Ovary (tissue), 7 donors: ENCODE measurements at regions not wholly inside any gene's neighbourhood (a gene's known extent, or its start where the extent isn't known, plus 50 kb on each side); places are given as distances from the start of the nearest gene placed in this dataset.

Experiments used
- DNase-seq, 5 donors: peaks; one replicate each; pipeline ENCODE4 v3.0.0-alpha.2; 2019 to 2020
- H3K27ac ChIP-seq, 2 donors: fragments of 200-600 bp; one replicate each; pipeline versions ENCODE4 v1.5.1 to v1.8.0; 2019 to 2022
- H3K27me3 ChIP-seq: fragments of 200-600 bp; one replicate; pipeline ENCODE4 v1.8.0; 2022
- H3K36me3 ChIP-seq: fragments of 200-600 bp; sonication (generic); one replicate; pipeline ENCODE4 v1.5.1; 2019
- H3K4me1 ChIP-seq: one replicate; pipeline ENCODE4 v1.8.1; 2013; ENCODE audit warnings: mild to moderate bottlenecking, moderate library complexity; ENCODE audit not compliant: insufficient read depth
- H3K4me3 ChIP-seq: fragments of 200-600 bp; sonication (generic); one replicate; pipeline ENCODE4 v1.5.1; 2017
- H3K9me3 ChIP-seq, 2 donors: fragments of 200-600 bp in 1 of 2; sonication (generic) in 1 of 2; one replicate each; pipeline versions ENCODE4 v1.5.1 to v1.8.1; 2013 to 2019; ENCODE audit warnings: mild to moderate bottlenecking in 1 of 2, moderate library complexity in 1 of 2
- EP300 ChIP-seq: sonication (generic); formaldehyde crosslinking; IDR thresholded peaks from one replicate; pipeline ENCODE4 v1.6.1; 2017; ENCODE audit warnings: antibody characterized with exemption
- POLR2A ChIP-seq: fragments of 450-650 bp; IDR thresholded peaks from one replicate; pipeline ENCODE4 v1.6.1; 2017; ENCODE audit warnings: antibody characterized with exemption, mild to moderate bottlenecking, moderate library complexity
- WGBS, 3 donors: extraction: QIAGEN DNeasy Blood & Tissue Kit in 1 of 3; methylation state at CpG; one replicate each; pipeline versions ENCODE4 v1.1.5 to v1.1.7; 2013 to 2017; 5-methylcytosine and 5-hydroxymethylcytosine counted together
- intact Hi-C, 4 donors: fragments of 100-400 bp; cut with DNase I; formaldehyde crosslinking; loops; one replicate each; pipeline versions ENCODE4 v1.11.0 to v1.15.1; 2022 to 2023
- TF ChIP-seq, protein P1 (sequence below), 3 donors: fragments of 450-650 bp in 2 of 3; fragments of 200-600 bp in 1 of 3; IDR thresholded peaks; one replicate each; pipeline versions ENCODE4 v1.5.1 to v1.8.0; 2016 to 2022; ENCODE audit warnings: antibody characterized with exemption in 3 of 3, mild to moderate bottlenecking in 1 of 3
- donor health status: DM: no; HTN: no; CAD: no; lungs with moderate emphysema.
- donor health status: DM: no; HTN: no; CAD: no.
- donor health status: Bipolar disorder and iron deficiency.
- donor health status: DM: no; HTN: no; CAD: no.
- donor health status: DM: yes; HTN: yes; CAD: no.

DNA sequence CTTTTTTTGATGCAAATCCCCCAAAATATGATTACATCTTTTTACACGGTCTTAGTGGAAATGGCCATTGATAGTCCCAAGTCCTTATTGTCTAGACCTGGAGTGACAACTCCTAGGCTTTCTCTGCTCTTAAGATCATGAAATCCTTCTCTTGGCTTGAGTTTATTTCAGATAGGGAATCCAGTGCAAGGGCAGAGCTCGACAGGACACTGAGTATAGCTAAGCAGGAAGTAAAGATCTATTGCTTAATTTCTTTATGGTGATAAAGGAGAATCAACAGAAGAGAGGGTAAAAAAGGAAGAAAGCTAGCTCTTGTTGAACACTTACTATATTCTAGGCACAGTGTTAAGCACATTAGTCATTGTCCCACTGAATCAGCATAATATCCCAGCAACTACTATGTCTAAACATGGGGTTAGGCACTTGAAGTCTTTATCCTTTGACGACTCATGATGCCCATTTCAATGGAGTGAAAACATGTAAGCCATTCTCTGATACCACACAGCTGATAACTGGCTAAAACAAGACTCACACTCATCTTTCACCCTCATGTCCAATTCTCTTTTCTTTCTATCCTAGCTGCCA lies 74.1 kb upstream of the LRATD1 start:
- DNase-seq = no peak
- H3K27ac ChIP-seq = no peak overlapping the region

DNA sequence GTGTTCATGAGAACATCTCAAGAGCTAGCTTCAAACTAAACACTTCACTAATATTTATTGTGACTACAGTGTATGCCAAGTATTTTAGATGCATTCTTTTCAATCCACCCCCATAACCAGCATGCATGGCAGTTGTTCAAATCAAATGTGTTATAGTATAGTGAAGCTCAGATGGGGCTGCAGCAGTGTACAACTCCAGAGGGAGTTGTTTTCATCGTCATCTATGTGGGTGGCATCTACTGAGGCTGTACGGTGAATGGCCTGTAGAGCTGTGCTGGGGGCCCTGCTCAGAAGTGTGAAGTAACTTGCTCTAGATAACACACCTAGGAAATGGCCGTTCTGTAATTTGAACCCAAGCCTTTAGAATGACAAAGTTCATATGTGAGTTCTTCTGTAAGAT lies 71.8 kb upstream of the LRATD1 start:
- WGBS, 3 donors = 23 to 37% (median 34%) methylated on average over 3 of the region's 3 CpGs
- H3K4me1 ChIP-seq = no peaks in the 10 kb centered on the region
- intact Hi-C loops = no loop called here
- TF ChIP-seq EP300 (no peak), POLR2A (no peak)
- TF ChIP-seq, protein P1, sequence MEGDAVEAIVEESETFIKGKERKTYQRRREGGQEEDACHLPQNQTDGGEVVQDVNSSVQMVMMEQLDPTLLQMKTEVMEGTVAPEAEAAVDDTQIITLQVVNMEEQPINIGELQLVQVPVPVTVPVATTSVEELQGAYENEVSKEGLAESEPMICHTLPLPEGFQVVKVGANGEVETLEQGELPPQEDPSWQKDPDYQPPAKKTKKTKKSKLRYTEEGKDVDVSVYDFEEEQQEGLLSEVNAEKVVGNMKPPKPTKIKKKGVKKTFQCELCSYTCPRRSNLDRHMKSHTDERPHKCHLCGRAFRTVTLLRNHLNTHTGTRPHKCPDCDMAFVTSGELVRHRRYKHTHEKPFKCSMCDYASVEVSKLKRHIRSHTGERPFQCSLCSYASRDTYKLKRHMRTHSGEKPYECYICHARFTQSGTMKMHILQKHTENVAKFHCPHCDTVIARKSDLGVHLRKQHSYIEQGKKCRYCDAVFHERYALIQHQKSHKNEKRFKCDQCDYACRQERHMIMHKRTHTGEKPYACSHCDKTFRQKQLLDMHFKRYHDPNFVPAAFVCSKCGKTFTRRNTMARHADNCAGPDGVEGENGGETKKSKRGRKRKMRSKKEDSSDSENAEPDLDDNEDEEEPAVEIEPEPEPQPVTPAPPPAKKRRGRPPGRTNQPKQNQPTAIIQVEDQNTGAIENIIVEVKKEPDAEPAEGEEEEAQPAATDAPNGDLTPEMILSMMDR (IDR thresholded peaks at IDR 0.05) = no peak
- H3K36me3 ChIP-seq = no peaks in the 10 kb centered on the region
- no peak for DNase-seq
- H3K27ac ChIP-seq = no peak overlapping the region
- no peaks in the 10 kb centered on the region for H3K9me3 ChIP-seq
- H3K27me3 ChIP-seq = no peaks in the 10 kb centered on the region
- no peak overlapping the region for H3K4me3 ChIP-seq

More for the DNA sequence above, 74.1 kb upstream of the LRATD1 start:
- no peaks in the 10 kb centered on the region for H3K4me1 ChIP-seq
- TF ChIP-seq POLR2A (no peak), EP300 (no peak)
- TF ChIP-seq, protein P1 (IDR thresholded peaks at IDR 0.05) = no peak
- 80 to 85% (median 85%) methylated on average over 3 of the region's 3 CpGs for WGBS, 3 donors
- no peaks in the 10 kb centered on the region for H3K27me3 ChIP-seq
- no peak overlapping the region for H3K4me3 ChIP-seq
- intact Hi-C loops = no loop called here
- no peaks in the 10 kb centered on the region for H3K9me3 ChIP-seq
- H3K36me3 ChIP-seq = no peaks in the 10 kb centered on the region

GRCh38 chr2:14563324-14563723 lies 69.2 kb upstream of the LRATD1 start:
- no peak overlapping the region for H3K27ac ChIP-seq
- DNase-seq = no peak
- H3K9me3 ChIP-seq = no peaks in the 10 kb centered on the region
- H3K36me3 ChIP-seq = no peaks in the 10 kb centered on the region
- TF ChIP-seq EP300 = no peak
- TF ChIP-seq, protein P1 (IDR thresholded peaks at IDR 0.05) = no peak
- no peak for TF ChIP-seq POLR2A
- WGBS, 3 donors = 86 to 91% (median 86%) methylated on average over 1 of the region's 1 CpG
- intact Hi-C loops = no loop called here
- no peak overlapping the region for H3K4me3 ChIP-seq
- H3K4me1 ChIP-seq = no peaks in the 10 kb centered on the region
- H3K27me3 ChIP-seq = no peaks in the 10 kb centered on the region

GRCh38 chr2:14565666-14566065 lies 66.9 kb upstream of the LRATD1 start:
- no peak overlapping the region for H3K4me3 ChIP-seq
- no peak for TF ChIP-seq POLR2A
- TF ChIP-seq EP300 = no peak
- TF ChIP-seq, protein P1 (IDR thresholded peaks at IDR 0.05) = no peak
- no peaks in the 10 kb centered on the region for H3K9me3 ChIP-seq
- no peaks in the 10 kb centered on the region for H3K36me3 ChIP-seq
- no peaks in the 10 kb centered on the region for H3K4me1 ChIP-seq
- intact Hi-C loops = no loop called here
- no peaks in the 10 kb centered on the region for H3K27me3 ChIP-seq
- H3K27ac ChIP-seq = no peak overlapping the region
- DNase-seq = no peak
